Naive thymus-derived CD4-positive, alpha-beta T cell (primary cell): ENCODE measurements at regions not wholly inside any gene's neighbourhood (a gene's known extent, or its start where the extent isn't known, plus 50 kb on each side); places are given as distances from the start of the nearest gene placed in this dataset.

Experiments used
- ATAC-seq: fragments of 150-1000 bp; cut with Tn5 transposase; 2 replicates; pipeline ENCODE4 v1.10.0; 2021; ENCODE audit warnings: mild to moderate bottlenecking, moderate library complexity
- CTCF ChIA-PET: fragments of 350-600 bp; sonication (Branson Sonifier 250); formaldehyde crosslinking; loops from one replicate; lab custom pipeline; 2021; ENCODE audit warnings: antibody characterized with exemption; lab: Charles Lee
- POLR2A ChIA-PET: fragments of 350-600 bp; sonication (Branson Sonifier 250); formaldehyde crosslinking; loops from one replicate; lab custom pipeline; 2021; ENCODE audit warnings: antibody characterized with exemption, inconsistent platforms; lab: Charles Lee
- DNase-seq, 9 donors: peaks; one replicate each; pipeline versions ENCODE4 v3.0.0 to v3.0.0-alpha.2; 2020 to 2022; ENCODE audit warnings: mixed read lengths in 1 of 9
- H3K27ac ChIP-seq: one replicate; pipeline ENCODE4 v1.7.0; 2013; ENCODE audit warnings: mild to moderate bottlenecking, low read depth, low read length, moderate library complexity
- H3K27me3 ChIP-seq, 2 donors: one replicate each; pipeline ENCODE4 v1.7.0; 2013; ENCODE audit warnings: low read length in 2 of 2, mild to moderate bottlenecking in 2 of 2, moderate library complexity in 2 of 2; ENCODE audit not compliant: control insufficient read depth in 2 of 2, insufficient read depth in 2 of 2
- H3K36me3 ChIP-seq, 3 experiments: 1 replicate in 2 of 3; 2 replicates in 1 of 3; pipeline ENCODE4 v1.7.0; 2013; ENCODE audit warnings: low read length in 3 of 3, mild to moderate bottlenecking in 3 of 3, moderate library complexity in 1 of 3; ENCODE audit not compliant: insufficient read depth in 3 of 3, control insufficient read depth in 2 of 3
- H3K4me1 ChIP-seq, 2 donors: one replicate each; pipeline ENCODE4 v1.7.0; 2013; ENCODE audit warnings: low read length in 2 of 2, mild to moderate bottlenecking in 2 of 2, moderate library complexity in 1 of 2; ENCODE audit not compliant: control insufficient read depth in 2 of 2, insufficient read depth in 2 of 2
- H3K4me3 ChIP-seq: 2 replicates; pipeline ENCODE4 v1.7.0; 2013; ENCODE audit warnings: mild to moderate bottlenecking, low read length
- H3K9me3 ChIP-seq, 3 experiments: 1 replicate in 2 of 3; 2 replicates in 1 of 3; pipeline ENCODE4 v1.7.0; 2013; ENCODE audit warnings: low read length in 3 of 3; ENCODE audit not compliant: control insufficient read depth in 2 of 3
- H3K27ac Mint-ChIP-seq, 9 donors: one replicate each; pipeline ENCODE4 v1.8.0; 2020 to 2022; ENCODE audit warnings: mixed read lengths in 9 of 9, mild to moderate bottlenecking in 8 of 9, moderate library complexity in 5 of 9, inconsistent platforms in 2 of 9
- H3K27me3 Mint-ChIP-seq, 5 donors: one replicate each; pipeline ENCODE4 v1.8.0; 2021 to 2022; ENCODE audit warnings: mixed read lengths in 5 of 5, mild to moderate bottlenecking in 1 of 5
- H3K36me3 Mint-ChIP-seq, 5 donors: one replicate each; pipeline ENCODE4 v1.8.0; 2020 to 2022; ENCODE audit warnings: mixed read lengths in 5 of 5, mild to moderate bottlenecking in 3 of 5, inconsistent platforms in 1 of 5
- H3K4me1 Mint-ChIP-seq, 7 donors: one replicate each; pipeline ENCODE4 v1.8.0; 2020 to 2022; ENCODE audit warnings: mixed read lengths in 7 of 7, mild to moderate bottlenecking in 3 of 7, inconsistent platforms in 1 of 7
- H3K4me3 Mint-ChIP-seq, 10 donors: one replicate each; pipeline ENCODE4 v1.8.0; 2020 to 2022; ENCODE audit warnings: mild to moderate bottlenecking in 10 of 10, mixed read lengths in 10 of 10, moderate library complexity in 6 of 10, inconsistent platforms in 2 of 10
- H3K9me3 Mint-ChIP-seq, 11 donors: one replicate each; pipeline ENCODE4 v1.8.0; 2020 to 2022; ENCODE audit warnings: mixed read lengths in 11 of 11, mild to moderate bottlenecking in 4 of 11, inconsistent platforms in 1 of 11, moderate library complexity in 1 of 11
- intact Hi-C, 2 donors: fragments of 100-400 bp; cut with micrococcal nuclease; formaldehyde crosslinking; loops; one replicate each; pipeline ENCODE4 v1.15.1; 2023

- ChIA-PET CTCF (no interaction called here), POLR2A (no interaction called here)
- DNase-seq = no peak
Measured at GRCh38 chr14:87847216-87847755, 145.7 kb downstream of the GALC start.

GRCh38 chr14:87840906-87841305, 152.1 kb downstream of the GALC start:
- Mint-ChIP-seq H3K36me3 (no peaks in the 10 kb centered on the region), H3K4me1 (no peaks in the 10 kb centered on the region), H3K27ac (no peak overlapping the region), H3K27me3 (peaks cover 2 to 18% (median 8%) of the 10 kb centered on the region in 5 donors), H3K4me3 (no peak overlapping the region), H3K9me3 (peaks cover 0 to 5% (median 0%) of the 10 kb centered on the region in 11 donors)
- no peaks in the 10 kb centered on the region for H3K9me3 ChIP-seq
- no peak for DNase-seq
- H3K36me3 ChIP-seq = no peaks in the 10 kb centered on the region
- H3K27ac ChIP-seq = no peak overlapping the region
- POLR2A ChIA-PET = no interaction called here
- no peaks in the 10 kb centered on the region for H3K4me1 ChIP-seq
- ATAC-seq = no peak
- H3K27me3 ChIP-seq = no peaks in the 10 kb centered on the region
- CTCF ChIA-PET = no interaction called here
- intact Hi-C loops = no loop called here
- no peak overlapping the region for H3K4me3 ChIP-seq

More at GRCh38 chr14:87847216-87847755, 145.7 kb downstream of the GALC start:
- no peak overlapping the region for H3K27ac ChIP-seq
- Mint-ChIP-seq H3K36me3 (no peaks in the 10 kb centered on the region), H3K4me1 (no peaks in the 10 kb centered on the region), H3K27ac (no peak overlapping the region), H3K27me3 (peaks cover 2 to 28% (median 22%) of the 10 kb centered on the region in 5 donors), H3K9me3 (peaks cover 0 to 3% (median 0%) of the 10 kb centered on the region in 11 donors), H3K4me3 (no peak overlapping the region)
- no peak for ATAC-seq
- no peaks in the 10 kb centered on the region for H3K36me3 ChIP-seq
- no peaks in the 10 kb centered on the region for H3K9me3 ChIP-seq
- H3K4me3 ChIP-seq = no peak overlapping the region
- H3K4me1 ChIP-seq = no peaks in the 10 kb centered on the region
- intact Hi-C loops = no loop called here
- no peaks in the 10 kb centered on the region for H3K27me3 ChIP-seq

- Histone ChIP-seq H3K36me3 (no peaks in the 10 kb centered on the region), H3K27me3 (no peaks in the 10 kb centered on the region), H3K4me1 (no peaks in the 10 kb centered on the region), H3K9me3 (no peaks in the 10 kb centered on the region), H3K27ac (no peak overlapping the region), H3K4me3 (no peak overlapping the region)
- no peak for DNase-seq
- peaks cover under 1 to 17% (median 6%) of the 10 kb centered on the region in 5 donors for H3K27me3 Mint-ChIP-seq
- no peak overlapping the region for H3K4me3 Mint-ChIP-seq
- intact Hi-C loops = no loop called here
- ChIA-PET CTCF (no interaction called here), POLR2A (no interaction called here)
- no peaks in the 10 kb centered on the region for H3K36me3 Mint-ChIP-seq
- ATAC-seq = no peak
- no peaks in the 10 kb centered on the region for H3K4me1 Mint-ChIP-seq
- no peak overlapping the region for H3K27ac Mint-ChIP-seq
- peaks cover 0 to 5% (median 0%) of the 10 kb centered on the region in 11 donors for H3K9me3 Mint-ChIP-seq
Measured at GRCh38 chr14:87838931-87839330, 154.1 kb downstream of the GALC start.

- no peak overlapping the region for H3K27ac ChIP-seq
- Mint-ChIP-seq H3K9me3 (peaks cover 0 to 7% (median 1%) of the 10 kb centered on the region in 11 donors), H3K4me3 (no peak overlapping the region), H3K36me3 (no peaks in the 10 kb centered on the region), H3K4me1 (no peaks in the 10 kb centered on the region), H3K27me3 (peaks cover 0 to 22% (median 17%) of the 10 kb centered on the region in 5 donors), H3K27ac (no peak overlapping the region)
- no peaks in the 10 kb centered on the region for H3K27me3 ChIP-seq
- CTCF ChIA-PET = no interaction called here
- DNase-seq (no peak), ATAC-seq (no peak)
- H3K4me1 ChIP-seq = no peaks in the 10 kb centered on the region
- H3K36me3 ChIP-seq = no peaks in the 10 kb centered on the region
- H3K4me3 ChIP-seq = no peak overlapping the region
- intact Hi-C loops = no loop called here
- no peaks in the 10 kb centered on the region for H3K9me3 ChIP-seq
- POLR2A ChIA-PET = no interaction called here
Measured at GRCh38 chr14:87837296-87837695, 155.7 kb downstream of the GALC start.

- ATAC-seq = no peak
- DNase-seq = no peak
- Histone ChIP-seq H3K36me3 (no peaks in the 10 kb centered on the region), H3K9me3 (no peaks in the 10 kb centered on the region), H3K4me3 (no peak overlapping the region), H3K4me1 (no peaks in the 10 kb centered on the region), H3K27ac (no peak overlapping the region), H3K27me3 (no peaks in the 10 kb centered on the region)
- peaks cover 0 to 12% (median 0%) of the 10 kb centered on the region in 11 donors for H3K9me3 Mint-ChIP-seq
- CTCF ChIA-PET = no interaction called here
- H3K4me3 Mint-ChIP-seq = no peak overlapping the region
- no peaks in the 10 kb centered on the region for H3K36me3 Mint-ChIP-seq
- H3K27ac Mint-ChIP-seq = no peak overlapping the region
- POLR2A ChIA-PET = no interaction called here
- peaks cover 0 to 36% (median 32%) of the 10 kb centered on the region in 5 donors for H3K27me3 Mint-ChIP-seq
- H3K4me1 Mint-ChIP-seq = no peaks in the 10 kb centered on the region
- intact Hi-C loops = no loop called here
Measured at GRCh38 chr14:87834594-87834993, 158.4 kb downstream of the GALC start.

GRCh38 chr14:87833026-87833425, 160.0 kb downstream of the GALC start:
- H3K4me3 ChIP-seq = no peak overlapping the region
- no peak overlapping the region for H3K27ac Mint-ChIP-seq
- no peaks in the 10 kb centered on the region for H3K4me1 ChIP-seq
- H3K27ac ChIP-seq = no peak overlapping the region
- no peaks in the 10 kb centered on the region for H3K4me1 Mint-ChIP-seq
- no peak for DNase-seq
- ATAC-seq = no peak
- H3K9me3 Mint-ChIP-seq = peaks cover 0 to 12% (median 0%) of the 10 kb centered on the region in 11 donors
- H3K4me3 Mint-ChIP-seq = no peak overlapping the region
- intact Hi-C loops = no loop called here
- peaks cover 0 to 39% (median 33%) of the 10 kb centered on the region in 5 donors for H3K27me3 Mint-ChIP-seq
- no peaks in the 10 kb centered on the region for H3K36me3 Mint-ChIP-seq
- CTCF ChIA-PET = no interaction called here
- H3K9me3 ChIP-seq = no peaks in the 10 kb centered on the region
- H3K27me3 ChIP-seq = no peaks in the 10 kb centered on the region
- H3K36me3 ChIP-seq = no peaks in the 10 kb centered on the region
- POLR2A ChIA-PET = no interaction called here

- no peaks in the 10 kb centered on the region for H3K36me3 ChIP-seq
- no peaks in the 10 kb centered on the region for H3K9me3 ChIP-seq
- DNase-seq = no peak
- H3K4me1 Mint-ChIP-seq = no peaks in the 10 kb centered on the region
- H3K27ac Mint-ChIP-seq = no peak overlapping the region
- ChIA-PET CTCF (no interaction called here), POLR2A (no interaction called here)
- H3K27ac ChIP-seq = no peak overlapping the region
- H3K27me3 Mint-ChIP-seq = peaks cover 4 to 41% (median 32%) of the 10 kb centered on the region in 5 donors
- ATAC-seq = no peak
- peaks cover 0 to 12% (median 2%) of the 10 kb centered on the region in 11 donors for H3K9me3 Mint-ChIP-seq
- no peak overlapping the region for H3K4me3 ChIP-seq
- no peaks in the 10 kb centered on the region for H3K4me1 ChIP-seq
- H3K4me3 Mint-ChIP-seq = no peak overlapping the region
- H3K36me3 Mint-ChIP-seq = no peaks in the 10 kb centered on the region
- intact Hi-C loops = no loop called here
- H3K27me3 ChIP-seq = no peaks in the 10 kb centered on the region
Measured at GRCh38 chr14:87830443-87831096, 162.4 kb downstream of the GALC start.
